G401 (cell line): ENCODE measurements at regions not wholly inside any gene's neighbourhood (a gene's known extent, or its start where the extent isn't known, plus 50 kb on each side); places are given as distances from the start of the nearest gene placed in this dataset.
A peak's percentile ranks its signal among the peaks of the same experiment; 100 is the strongest.

Experiments used
- DNase-seq: peaks from one replicate; pipeline ENCODE4 v3.0.0-alpha.2; 2015; ENCODE audit warnings: low spot score
- in situ Hi-C: cut with HindIII; loops from 2 replicates; pipeline ENCODE4 v1.10.0; 2016; ENCODE audit warnings: low sequenced_read_pairs, mixed read lengths

GRCh38 chr10:31138026-31138553 is 106.4 kb upstream of the ZNF438 start:
- in situ Hi-C loops: no loop called here

GRCh38 chr10:31139497-31139896 is 107.8 kb upstream of the ZNF438 start:
- in situ Hi-C loops: no loop called here

More at GRCh38 chr10:31138026-31138553, 106.4 kb upstream of the ZNF438 start:
- no peak for DNase-seq

GRCh38 chr10:31140716-31141115 is 109.1 kb upstream of the ZNF438 start:
- in situ Hi-C loops: no loop called here
- no peak for DNase-seq

More at GRCh38 chr10:31139497-31139896, 107.8 kb upstream of the ZNF438 start:
- DNase-seq: no peak

- in situ Hi-C loops: no loop called here
- no peak for DNase-seq
Measured at GRCh38 chr10:31142026-31142425, 110.4 kb upstream of the ZNF438 start.

- in situ Hi-C loops: no loop called here
- no peak for DNase-seq
Measured at GRCh38 chr10:31143331-31143935, 111.8 kb upstream of the ZNF438 start.

GRCh38 chr10:31145986-31146385 is 114.3 kb upstream of the ZNF438 start:
- in situ Hi-C loops: no loop called here
- DNase-seq: no peak

GRCh38 chr10:31146491-31147209 is 115.0 kb upstream of the ZNF438 start:
- no peak for DNase-seq
- in situ Hi-C loops: no loop called here

GRCh38 chr10:31147210-31147608 is 115.5 kb upstream of the ZNF438 start:
- no peak for DNase-seq
- in situ Hi-C loops: no loop called here

- in situ Hi-C loops: no loop called here
- no peak for DNase-seq
Measured at GRCh38 chr10:31148951-31149350, 117.3 kb upstream of the ZNF438 start.

GRCh38 chr10:31149835-31150512 is 118.3 kb upstream of the ZNF438 start:
- no peak for DNase-seq
- in situ Hi-C loops: no loop called here

GRCh38 chr10:31151301-31151700 is 119.6 kb upstream of the ZNF438 start:
- in situ Hi-C loops: no loop called here
- no peak for DNase-seq

- no peak for DNase-seq
- in situ Hi-C loops: no loop called here
Measured at GRCh38 chr10:31152421-31153135, 120.9 kb upstream of the ZNF438 start.

- DNase-seq: no peak
- in situ Hi-C loops: no loop called here
Measured at GRCh38 chr10:31153161-31153560, 121.5 kb upstream of the ZNF438 start.

- no peak for DNase-seq
- in situ Hi-C loops: no loop called here
Measured at GRCh38 chr10:31153692-31154091, 122.0 kb upstream of the ZNF438 start.

- in situ Hi-C loops: no loop called here
- DNase-seq: no peak
Measured at GRCh38 chr10:31154996-31155395, 123.3 kb upstream of the ZNF438 start.

GRCh38 chr10:31157123-31158010 is 125.7 kb upstream of the ZNF438 start:
- in situ Hi-C loops: no loop called here
- peak; percentile 87 for DNase-seq

GRCh38 chr10:31158011-31158658 is 126.5 kb upstream of the ZNF438 start:
- in situ Hi-C loops: no loop called here

GRCh38 chr10:31166606-31167005 is 134.9 kb upstream of the ZNF438 start:
- in situ Hi-C loops: no loop called here
- DNase-seq: no peak

More at GRCh38 chr10:31158011-31158658, 126.5 kb upstream of the ZNF438 start:
- no peak for DNase-seq
